Fibroblast of lung (primary cell): ENCODE measurements at regions not wholly inside any gene's neighbourhood (a gene's known extent, or its start where the extent isn't known, plus 50 kb on each side); places are given as distances from the start of the nearest gene placed in this dataset.
"Not testable (repeated sequence)": the region's sequence is repeated elsewhere in the genome, so short reads cannot be mapped to it uniquely, and the experiment has no call there.

ENCODE experiments used
- DNase-seq, 2 donors: peaks; one replicate each; pipeline versions ENCODE4 v3.0.0 to v3.0.0-alpha.2; 2010; ENCODE audit warnings: low read depth in 2 of 2
- H2AFZ ChIP-seq: 2 replicates; pipeline ENCODE4 v1.5.1; 2012; ENCODE audit warnings: low read length, control low read depth, inconsistent platforms
- H3K27ac ChIP-seq: 2 replicates; pipeline ENCODE4 v1.5.1; 2011; ENCODE audit warnings: low read length, control low read depth; ENCODE audit not compliant: insufficient read depth
- H3K27me3 ChIP-seq: 2 replicates; pipeline ENCODE4 v1.5.1; 2011; ENCODE audit warnings: mild to moderate bottlenecking, low read length; ENCODE audit not compliant: control insufficient read depth, insufficient read depth
- H3K36me3 ChIP-seq: 2 replicates; pipeline ENCODE4 v1.5.1; 2011; ENCODE audit warnings: low read length; ENCODE audit not compliant: control insufficient read depth, insufficient read depth
- H3K4me1 ChIP-seq: 2 replicates; pipeline ENCODE4 v1.5.1; 2011; ENCODE audit warnings: low read length; ENCODE audit not compliant: control insufficient read depth, insufficient read depth; ENCODE audit errors: extremely low read depth
- H3K4me2 ChIP-seq: 2 replicates; pipeline ENCODE4 v1.5.1; 2011; ENCODE audit warnings: low read length, control low read depth; ENCODE audit not compliant: insufficient read depth; ENCODE audit errors: extremely low read depth
- H3K4me3 ChIP-seq, 4 experiments: fragments of 200-600 bp in 1 of 4; sonication (generic) in 1 of 4; replicated peaks in 1 of 4; 2 replicates each; pipeline ENCODE4 v1.5.1; 2011 to 2016; ENCODE audit warnings: low read length in 4 of 4, low read depth in 3 of 4, mild to moderate bottlenecking in 3 of 4, control low read depth in 2 of 4, inconsistent platforms in 1 of 4, mixed read lengths in 1 of 4; ENCODE audit not compliant: insufficient read depth in 1 of 4; ENCODE audit errors: control extremely low read depth in 1 of 4
- H3K79me2 ChIP-seq: 2 replicates; pipeline ENCODE4 v1.5.1; 2012; ENCODE audit warnings: mild to moderate bottlenecking, low read length, inconsistent platforms; ENCODE audit not compliant: control insufficient read depth, insufficient read depth
- H3K9ac ChIP-seq: 2 replicates; pipeline ENCODE4 v1.5.1; 2011; ENCODE audit warnings: mild to moderate bottlenecking, low read length, control low read depth; ENCODE audit not compliant: insufficient read depth
- H3K9me3 ChIP-seq: 2 replicates; pipeline ENCODE4 v1.5.1; 2012; ENCODE audit warnings: low read depth, low read length; ENCODE audit not compliant: control insufficient read depth, insufficient read depth
- H4K20me1 ChIP-seq: 2 replicates; pipeline ENCODE4 v1.5.1; 2011; ENCODE audit warnings: low read length; ENCODE audit not compliant: control insufficient read depth, insufficient read depth; ENCODE audit errors: extremely low read depth
- EZH2 ChIP-seq: IDR thresholded peaks from 2 replicates; pipeline ENCODE4 v1.5.1; 2012; ENCODE audit warnings: low read length, control low read depth, mild to moderate bottlenecking; ENCODE audit errors: missing control alignments
- TF ChIP-seq, protein P1 (sequence below), 2 donors: IDR thresholded peaks in 1 of 2; conservative IDR thresholded peaks in 1 of 2; 1 replicate in 1 of 2; 2 replicates in 1 of 2; pipeline ENCODE4 v1.5.1; 2011 to 2012; ENCODE audit warnings: low read length in 2 of 2, control low read depth in 1 of 2, inconsistent platforms in 1 of 2, low read depth in 1 of 2, mild to moderate bottlenecking in 1 of 2

DNA sequence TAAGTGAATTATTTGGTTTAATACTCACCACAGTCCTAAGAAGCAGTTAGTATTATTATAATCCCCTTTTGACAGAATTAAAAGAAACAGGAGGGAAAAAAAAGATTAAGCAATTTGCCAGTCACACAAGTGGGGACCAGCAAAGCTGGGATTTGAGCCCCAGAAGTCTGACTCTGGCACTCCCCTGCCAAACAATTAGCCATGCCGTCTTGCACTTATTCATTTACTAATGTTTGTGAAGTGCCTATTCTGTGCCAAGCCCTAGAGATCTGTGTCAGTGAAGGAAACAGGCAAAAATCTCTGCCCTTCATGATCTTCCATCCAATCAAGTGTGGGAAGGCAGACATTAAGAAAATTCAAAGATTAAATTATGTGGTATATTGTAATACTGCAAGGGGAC lies 126.0 kb upstream of the TOP1 start:
- Histone ChIP-seq H3K9ac (no peak overlapping the region), H2AFZ (no peak overlapping the region), H3K79me2 (no peaks in the 10 kb centered on the region), H3K9me3 (no peaks in the 10 kb centered on the region), H3K4me2 (no peak overlapping the region), H3K4me1 (no peaks in the 10 kb centered on the region), H4K20me1 (no peaks in the 10 kb centered on the region), H3K27ac (no peak overlapping the region), H3K27me3 (no peaks in the 10 kb centered on the region), H3K36me3 (no peaks in the 10 kb centered on the region), H3K4me3 (no peak overlapping the region)
- no peak for DNase-seq
- TF ChIP-seq, protein P1, sequence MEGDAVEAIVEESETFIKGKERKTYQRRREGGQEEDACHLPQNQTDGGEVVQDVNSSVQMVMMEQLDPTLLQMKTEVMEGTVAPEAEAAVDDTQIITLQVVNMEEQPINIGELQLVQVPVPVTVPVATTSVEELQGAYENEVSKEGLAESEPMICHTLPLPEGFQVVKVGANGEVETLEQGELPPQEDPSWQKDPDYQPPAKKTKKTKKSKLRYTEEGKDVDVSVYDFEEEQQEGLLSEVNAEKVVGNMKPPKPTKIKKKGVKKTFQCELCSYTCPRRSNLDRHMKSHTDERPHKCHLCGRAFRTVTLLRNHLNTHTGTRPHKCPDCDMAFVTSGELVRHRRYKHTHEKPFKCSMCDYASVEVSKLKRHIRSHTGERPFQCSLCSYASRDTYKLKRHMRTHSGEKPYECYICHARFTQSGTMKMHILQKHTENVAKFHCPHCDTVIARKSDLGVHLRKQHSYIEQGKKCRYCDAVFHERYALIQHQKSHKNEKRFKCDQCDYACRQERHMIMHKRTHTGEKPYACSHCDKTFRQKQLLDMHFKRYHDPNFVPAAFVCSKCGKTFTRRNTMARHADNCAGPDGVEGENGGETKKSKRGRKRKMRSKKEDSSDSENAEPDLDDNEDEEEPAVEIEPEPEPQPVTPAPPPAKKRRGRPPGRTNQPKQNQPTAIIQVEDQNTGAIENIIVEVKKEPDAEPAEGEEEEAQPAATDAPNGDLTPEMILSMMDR (conservative IDR thresholded peaks at IDR 0.05 in 1 of 2, IDR thresholded peaks at IDR 0.05 in 1 of 2; ENCODE audit: low read depth in 1 of 2, low read length in 2 of 2), result no peak
- no peak for TF ChIP-seq EZH2

DNA sequence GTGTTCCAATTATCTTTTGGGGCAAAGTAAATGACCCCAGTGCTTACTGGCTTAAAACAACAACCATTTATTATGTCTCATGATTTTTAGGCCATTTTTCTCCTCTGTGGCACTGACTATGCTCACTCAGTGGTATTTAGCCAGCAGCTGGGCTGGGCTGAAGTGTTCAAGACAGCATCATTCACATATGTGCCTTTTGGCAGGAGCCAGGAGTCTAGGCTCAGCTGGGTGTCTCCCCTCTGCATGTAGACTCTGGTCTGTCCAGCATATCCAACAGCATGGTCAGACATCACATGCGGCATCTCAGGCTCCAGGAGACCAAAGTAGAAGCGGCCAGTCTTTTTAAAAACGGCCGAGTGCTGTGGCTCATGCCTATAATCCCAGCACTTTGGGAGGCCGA lies 120.3 kb upstream of the TOP1 start:
- H3K9me3 ChIP-seq, result no peaks in the 10 kb centered on the region
- no peaks in the 10 kb centered on the region for H3K79me2 ChIP-seq
- H3K4me3 ChIP-seq, result no peak overlapping the region
- no peaks in the 10 kb centered on the region for H4K20me1 ChIP-seq
- no peaks in the 10 kb centered on the region for H3K4me1 ChIP-seq
- no peaks in the 10 kb centered on the region for H3K36me3 ChIP-seq
- H3K9ac ChIP-seq, result no peak overlapping the region
- H3K27me3 ChIP-seq, result no peaks in the 10 kb centered on the region
- no peak overlapping the region for H3K4me2 ChIP-seq
- no peak overlapping the region for H2AFZ ChIP-seq
- no peak for DNase-seq
- no peak overlapping the region for H3K27ac ChIP-seq
- TF ChIP-seq, protein P1 (conservative IDR thresholded peaks at IDR 0.05 in 1 of 2, IDR thresholded peaks at IDR 0.05 in 1 of 2; ENCODE audit: low read depth in 1 of 2, low read length in 2 of 2), result no peak
- TF ChIP-seq EZH2, result no peak

DNA sequence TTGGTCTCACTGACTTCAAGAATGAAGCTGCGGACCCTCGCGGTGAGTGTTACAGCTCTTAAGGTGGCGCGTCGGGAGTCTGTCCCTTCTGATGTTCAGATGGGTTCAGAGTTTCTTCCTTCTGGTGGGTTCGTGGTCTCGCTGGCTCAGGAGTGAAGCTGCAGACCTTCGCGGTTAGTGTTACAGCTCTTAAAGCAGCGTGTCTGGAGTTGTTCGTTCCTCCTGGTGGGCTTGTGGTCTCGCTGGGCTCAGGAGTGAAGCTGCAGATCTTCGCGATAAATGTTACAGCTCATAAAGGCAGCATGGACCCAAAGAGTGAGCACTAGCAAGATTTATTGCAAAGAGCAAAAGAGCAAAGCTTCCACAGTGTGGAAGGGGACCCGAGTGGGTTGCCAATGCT lies 119.1 kb upstream of the TOP1 start:
- not testable (repeated sequence) for H2AFZ ChIP-seq, H3K36me3 ChIP-seq, H3K4me3 ChIP-seq

DNA sequence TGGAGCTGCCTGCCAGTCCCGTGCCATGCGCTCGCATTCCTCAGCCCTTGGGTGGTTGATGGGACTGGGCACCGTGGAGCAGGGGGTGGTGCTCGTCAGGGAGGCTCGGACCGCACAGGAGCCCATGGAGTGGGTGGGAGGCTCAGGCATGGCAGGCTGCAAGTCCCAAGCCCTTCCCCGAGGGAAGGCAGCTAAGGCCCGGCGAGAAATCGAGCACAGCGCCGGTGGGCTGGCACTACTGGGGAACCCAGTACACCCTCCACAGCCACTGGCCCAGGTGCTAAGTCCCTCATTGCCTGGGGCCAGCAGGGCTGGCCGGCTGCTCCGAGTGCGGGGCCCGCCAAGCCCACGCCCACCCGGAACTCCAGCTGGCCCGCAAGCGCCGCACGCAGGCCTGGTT lies 118.2 kb upstream of the TOP1 start:
- not testable (repeated sequence) for DNase-seq, H3K27me3 ChIP-seq, H3K4me1 ChIP-seq, H4K20me1 ChIP-seq, H3K79me2 ChIP-seq, H3K9me3 ChIP-seq, H3K27ac ChIP-seq, H2AFZ ChIP-seq, H3K4me2 ChIP-seq, H3K4me3 ChIP-seq, H3K36me3 ChIP-seq, H3K9ac ChIP-seq

More for the DNA sequence above, 119.1 kb upstream of the TOP1 start:
- H4K20me1 ChIP-seq, H3K4me2 ChIP-seq, H3K27ac ChIP-seq, H3K9me3 ChIP-seq, H3K79me2 ChIP-seq, H3K9ac ChIP-seq, H3K27me3 ChIP-seq, H3K4me1 ChIP-seq, DNase-seq: not testable (repeated sequence)

DNA sequence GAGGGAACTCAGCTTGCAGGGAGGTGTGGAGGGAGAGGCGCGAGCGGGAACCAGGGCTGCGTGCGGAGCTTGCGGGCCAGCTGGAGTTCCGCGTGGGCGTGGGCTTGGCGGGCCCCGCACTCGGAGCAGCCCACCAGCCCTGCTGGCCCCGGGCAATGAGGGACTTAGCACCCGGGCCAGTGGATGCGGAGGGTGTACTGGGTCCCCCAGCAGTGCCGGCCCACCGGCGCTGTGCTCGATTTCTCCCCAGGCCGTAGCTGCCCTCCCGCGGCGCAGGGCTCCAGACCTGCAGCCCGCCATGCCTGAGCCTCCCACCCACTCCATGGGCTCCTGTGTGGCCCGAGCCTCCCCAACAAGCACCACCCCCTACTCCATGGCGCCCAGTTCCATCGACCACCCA lies 117.5 kb upstream of the TOP1 start:
- not testable (repeated sequence) for H3K4me2 ChIP-seq, H3K79me2 ChIP-seq, H3K27me3 ChIP-seq, DNase-seq, H2AFZ ChIP-seq, H3K4me3 ChIP-seq, H4K20me1 ChIP-seq, H3K36me3 ChIP-seq, H3K27ac ChIP-seq, H3K4me1 ChIP-seq, H3K9ac ChIP-seq, H3K9me3 ChIP-seq
